HG02870 (cell line): ENCODE measurements at regions not wholly inside any gene's neighbourhood (a gene's known extent, or its start where the extent isn't known, plus 50 kb on each side); places are given as distances from the start of the nearest gene placed in this dataset.
"Not testable (repeated sequence)": the region's sequence is repeated elsewhere in the genome, so short reads cannot be mapped to it uniquely, and the experiment has no call there.

ENCODE experiments used
- ATAC-seq: cut with Tn5 transposase; IDR thresholded peaks from one replicate; pipeline ENCODE4 v1.9.1; 2021; ENCODE audit warnings: mild to moderate bottlenecking, moderate library complexity; ENCODE audit not compliant: unreplicated experiment

- ATAC-seq, result no peak
These were observed 68.2 kb downstream of the ATP23 start for GRCh38 chr12:58009405-58010195.

- no peak for ATAC-seq
These were observed 70.3 kb downstream of the ATP23 start for GRCh38 chr12:58011676-58012075.

- not testable (repeated sequence) for ATAC-seq
These were observed 81.1 kb downstream of the ATP23 start for GRCh38 chr12:58022379-58023020.

GRCh38 chr12:58025431-58025830, 84.1 kb downstream of the ATP23 start:
- ATAC-seq, result no peak

- no peak for ATAC-seq
These were observed 85.1 kb downstream of the ATP23 start for GRCh38 chr12:58026426-58026825.

- no peak for ATAC-seq
These were observed 85.8 kb downstream of the ATP23 start for GRCh38 chr12:58026897-58027891.

GRCh38 chr12:58028294-58028693, 86.9 kb downstream of the ATP23 start:
- no peak for ATAC-seq

DNA sequence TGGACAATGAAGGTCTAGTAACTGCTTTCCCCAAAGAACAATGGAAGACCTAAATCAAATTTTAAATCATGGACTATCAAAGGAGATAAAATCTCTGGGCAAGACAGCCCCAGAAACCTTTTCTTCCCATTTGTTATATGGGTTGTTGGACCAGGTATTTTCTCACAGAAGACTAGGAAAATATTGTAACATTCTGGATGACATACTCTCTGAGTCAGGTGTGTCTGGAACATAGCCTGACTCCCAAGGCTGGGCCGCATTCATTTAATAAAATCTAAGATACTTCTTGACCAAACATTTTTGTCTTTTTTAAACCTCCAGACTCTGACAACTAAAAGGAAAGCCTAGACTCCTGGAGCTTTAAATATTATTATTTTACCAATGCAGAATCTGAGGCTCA, 87.9 kb downstream of the ATP23 start:
- ATAC-seq, result no peak

GRCh38 chr12:58030566-58031279, 89.4 kb downstream of the ATP23 start:
- ATAC-seq, result no peak

- ATAC-seq, result no peak
These were observed 90.8 kb downstream of the ATP23 start for GRCh38 chr12:58032156-58032555.

DNA sequence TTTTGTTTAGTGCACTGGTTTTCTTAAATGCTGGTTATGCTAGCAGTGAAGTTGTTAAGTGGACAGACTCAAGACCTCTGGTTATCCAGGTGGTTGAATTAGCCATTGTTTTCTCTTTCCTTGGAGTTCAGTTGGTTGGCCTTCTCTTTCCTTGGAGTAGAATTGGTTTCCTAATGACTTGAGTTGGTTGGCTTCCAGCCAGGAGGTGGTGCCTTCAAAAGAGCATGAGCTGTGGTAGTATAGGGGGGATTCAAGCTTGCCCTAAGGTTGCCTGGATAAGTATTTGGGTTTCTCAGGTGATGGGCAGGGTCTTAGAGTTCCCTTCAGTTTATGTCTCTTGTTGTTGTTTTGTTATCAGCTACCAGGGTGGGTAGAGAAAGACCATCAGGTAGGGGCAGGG, 92.5 kb downstream of the ATP23 start:
- no peak for ATAC-seq

DNA sequence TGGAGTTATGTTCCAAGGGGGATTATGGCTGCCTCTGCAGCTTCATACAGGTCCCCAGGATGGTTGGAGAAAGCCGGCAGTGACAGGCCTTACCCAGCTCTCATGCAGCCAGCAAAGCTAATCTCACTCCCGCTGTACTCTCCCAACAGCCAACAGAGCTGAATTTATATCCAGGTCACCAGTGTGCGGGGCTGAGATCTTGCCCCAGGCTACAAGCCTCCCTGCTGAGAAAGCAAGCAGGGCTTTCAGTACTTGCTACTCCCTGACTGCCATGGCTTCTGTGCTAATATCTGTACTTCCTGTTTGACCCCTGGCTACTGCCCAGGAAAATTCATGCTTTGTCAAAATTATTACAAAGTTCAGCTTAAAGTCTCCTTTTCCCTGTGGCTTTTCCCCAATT, 92.9 kb downstream of the ATP23 start:
- ATAC-seq, result no peak

GRCh38 chr12:58034712-58035111, 93.3 kb downstream of the ATP23 start:
- ATAC-seq, result no peak

DNA sequence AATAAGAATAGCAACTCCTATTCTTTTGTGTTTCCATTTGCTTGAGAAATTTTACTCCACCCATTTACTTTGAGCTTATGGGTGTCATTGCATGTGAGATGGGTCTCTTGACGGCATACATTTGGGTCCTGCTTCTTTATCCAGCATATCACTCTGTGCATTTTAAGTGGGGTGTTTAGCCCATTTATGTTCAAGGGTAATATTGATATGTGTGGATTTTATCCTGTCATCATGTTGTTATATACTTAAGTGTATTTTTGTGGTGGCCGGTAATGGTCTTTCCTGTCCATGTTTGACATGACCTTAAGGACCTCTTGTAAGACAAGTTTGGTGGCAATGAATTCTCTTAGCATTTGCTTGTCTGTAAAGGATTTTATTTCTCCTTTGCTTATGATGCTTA, 100.1 kb downstream of the ATP23 start:
- ATAC-seq, result no peak

DNA sequence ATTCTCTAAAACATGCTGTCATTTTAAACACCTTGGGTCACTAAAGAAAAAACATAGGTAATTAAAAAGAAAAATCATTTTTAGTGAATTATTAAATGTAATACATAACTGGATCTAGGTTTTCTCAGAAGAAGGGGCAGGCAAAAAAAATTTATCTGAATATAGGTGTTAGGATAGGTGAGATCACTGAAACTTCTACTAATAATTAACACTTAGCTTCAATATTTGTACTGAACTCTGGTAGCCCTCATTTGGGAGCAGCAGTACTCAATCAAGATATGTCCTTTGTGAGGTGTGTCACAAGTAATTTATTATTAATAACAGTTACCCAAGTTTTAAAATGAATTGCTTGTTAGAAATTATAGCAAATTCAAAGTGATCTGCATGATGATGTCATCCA, 103.6 kb downstream of the ATP23 start:
- ATAC-seq, result no peak

DNA sequence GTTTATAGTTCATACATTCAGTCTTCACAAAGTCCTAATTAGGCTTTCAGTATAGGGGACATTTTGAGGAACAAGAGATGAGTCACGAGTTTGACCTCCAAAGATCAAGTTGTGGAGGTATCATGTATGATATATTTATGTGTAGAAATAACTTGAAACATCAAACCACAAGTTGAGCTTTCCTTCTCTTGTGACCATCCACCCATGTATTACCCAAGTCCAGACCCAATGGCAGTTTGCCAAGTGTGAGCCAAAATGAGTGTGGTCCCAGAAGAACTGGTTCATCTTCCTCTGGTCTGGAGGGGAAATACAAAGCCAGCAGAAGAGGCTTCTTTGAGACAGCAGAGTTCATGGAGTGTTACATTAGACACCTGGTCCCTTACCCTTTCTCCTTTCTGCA, 104.9 kb downstream of the ATP23 start:
- ATAC-seq, result no peak

DNA sequence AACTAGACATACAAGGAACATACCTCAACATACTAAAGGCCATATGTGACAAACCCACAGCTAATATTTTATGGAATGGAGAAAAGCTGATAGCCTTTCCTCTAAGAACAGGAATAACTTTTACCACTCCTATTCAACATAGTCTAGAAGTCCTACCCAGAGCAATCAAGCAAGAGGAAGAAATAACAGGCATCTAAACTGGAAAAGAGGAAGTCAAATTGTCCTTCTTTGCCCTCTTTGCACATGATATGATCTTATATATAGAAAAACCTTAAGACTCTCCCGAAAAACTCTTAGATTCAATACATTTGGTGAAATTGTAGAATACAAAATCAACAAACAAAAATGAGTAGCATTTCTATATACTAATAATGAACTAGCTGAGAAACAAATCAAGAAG, 110.0 kb downstream of the ATP23 start:
- ATAC-seq, result no peak

DNA sequence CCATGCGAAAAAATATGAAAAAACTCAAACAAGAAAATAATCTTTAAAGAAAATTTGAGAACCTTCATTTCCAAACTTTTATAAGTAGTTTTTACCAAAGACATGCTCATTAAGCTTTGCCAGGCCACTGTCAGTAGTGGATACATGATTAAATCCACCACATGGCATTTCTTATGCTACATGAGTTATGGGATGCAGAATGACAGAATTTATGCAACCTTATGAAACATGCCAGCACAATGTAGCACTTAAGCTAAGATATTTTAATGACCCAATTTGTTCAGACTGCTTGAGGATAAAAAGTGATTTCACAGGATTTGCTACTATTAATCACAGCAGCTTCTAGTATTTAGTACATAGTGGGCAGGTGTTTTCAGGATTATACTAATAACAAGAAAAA, 123.3 kb downstream of the ATP23 start:
- ATAC-seq, result no peak

DNA sequence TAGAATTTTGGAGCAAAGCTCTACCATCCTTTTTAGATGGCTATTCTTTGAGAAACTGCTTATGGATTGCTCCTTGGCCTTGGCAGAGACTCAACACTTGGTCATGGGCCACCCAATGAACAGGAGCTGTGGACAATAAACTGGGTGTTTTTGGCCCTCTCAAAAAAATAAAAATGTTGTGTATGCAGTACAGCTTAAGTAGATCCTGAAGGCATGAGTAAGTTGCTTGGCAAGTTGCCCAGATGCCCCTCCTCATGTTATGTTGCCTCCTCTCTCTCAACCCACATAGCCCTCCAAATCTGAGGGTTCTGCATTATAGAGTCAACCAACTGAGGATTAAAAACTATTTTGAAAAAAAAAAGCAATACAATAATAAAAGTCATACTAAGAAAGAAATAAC, 124.9 kb downstream of the ATP23 start:
- ATAC-seq, result no peak

GRCh38 chr12:58067610-58068387, 126.4 kb downstream of the ATP23 start:
- ATAC-seq, result no peak
